ENCODE measurements at regions not wholly inside any gene's neighbourhood (a gene's known extent, or its start where the extent isn't known, plus 50 kb on each side); places are given as distances from the start of the nearest gene placed in this dataset.

GRCh38 chr5:107254214-107254901, 416.4 kb downstream of the EFNA5 start:
- H3K9me3 ChIP-seq = no peaks in the 10 kb centered on the region
- WGBS, 2 donors = 70 to 72% methylated on average over 6 of the region's 6 CpGs
- TF ChIP-seq POLR2A (IDR thresholded peaks at IDR 0.05) = no peak
- no peak for TF ChIP-seq POLR2AphosphoS5 (IDR thresholded peaks at IDR 0.05)
- TF ChIP-seq CTCF (IDR thresholded peaks at IDR 0.05) = no peak
- TF ChIP-seq EP300 (IDR thresholded peaks at IDR 0.05) = no peak
- peaks cover 0 to 2% (median 0%) of the 10 kb centered on the region in 4 donors for H3K4me1 ChIP-seq
- H3K27ac ChIP-seq = no peak overlapping the region
- no peak for DNase-seq
- no peak for ATAC-seq (ENCODE audit: low FRiP score in 2 of 2)
- no peaks in the 10 kb centered on the region for H3K36me3 ChIP-seq
- H3K27me3 ChIP-seq = no peaks in the 10 kb centered on the region
- H3K4me3 ChIP-seq = no peak overlapping the region

- Histone ChIP-seq H3K9me3 (no peaks in the 10 kb centered on the region), H3K27ac (no peak overlapping the region), H3K36me3 (no peaks in the 10 kb centered on the region), H3K4me3 (no peak overlapping the region), H3K27me3 (no peaks in the 10 kb centered on the region), H3K4me1 (peaks cover 0 to 2% (median 0%) of the 10 kb centered on the region in 4 donors)
- ATAC-seq (ENCODE audit: low FRiP score in 2 of 2) (no peak), DNase-seq (no peak)
- WGBS, 2 donors = 56 to 58% methylated on average over 5 of the region's 5 CpGs
- TF ChIP-seq POLR2A (IDR thresholded peaks at IDR 0.05) (no peak), EP300 (IDR thresholded peaks at IDR 0.05) (no peak), CTCF (IDR thresholded peaks at IDR 0.05) (no peak), POLR2AphosphoS5 (IDR thresholded peaks at IDR 0.05) (no peak)
Measured at GRCh38 chr5:107253246-107253645, 417.5 kb downstream of the EFNA5 start.

- Histone ChIP-seq H3K27me3 (no peaks in the 10 kb centered on the region), H3K36me3 (no peaks in the 10 kb centered on the region), H3K27ac (no peak overlapping the region), H3K9me3 (no peaks in the 10 kb centered on the region), H3K4me1 (peaks cover 0 to 2% (median 0%) of the 10 kb centered on the region in 4 donors), H3K4me3 (no peak overlapping the region)
- TF ChIP-seq CTCF (IDR thresholded peaks at IDR 0.05) = no peak
- TF ChIP-seq POLR2AphosphoS5 (IDR thresholded peaks at IDR 0.05) = no peak
- no peak for TF ChIP-seq EP300 (IDR thresholded peaks at IDR 0.05)
- no peak for TF ChIP-seq POLR2A (IDR thresholded peaks at IDR 0.05)
- ATAC-seq (ENCODE audit: low FRiP score in 2 of 2) = no peak
- no peak for DNase-seq
- 64 to 74% methylated on average over 2 of the region's 2 CpGs for WGBS, 2 donors
Measured at GRCh38 chr5:107251151-107251550, 419.6 kb downstream of the EFNA5 start.

- H3K27me3 ChIP-seq = no peaks in the 10 kb centered on the region
- no peaks in the 10 kb centered on the region for H3K36me3 ChIP-seq
- ATAC-seq (ENCODE audit: low FRiP score in 2 of 2) (peak in 1 of 2 donors; percentile 52), DNase-seq (peak in 1 of 2 donors; percentile 62)
- no peaks in the 10 kb centered on the region for H3K4me1 ChIP-seq
- no peak overlapping the region for H3K27ac ChIP-seq
- no peak overlapping the region for H3K4me3 ChIP-seq
- H3K9me3 ChIP-seq = no peaks in the 10 kb centered on the region
- no peak for TF ChIP-seq EP300 (IDR thresholded peaks at IDR 0.05)
- TF ChIP-seq CTCF (IDR thresholded peaks at IDR 0.05) = peak; percentile 28 to 68 (median 60)
- WGBS, 2 donors = 51 to 57% methylated on average over 10 of the region's 10 CpGs
Measured at GRCh38 chr5:107248066-107248695, 422.6 kb downstream of the EFNA5 start.

GRCh38 chr5:107247427-107247826, 423.3 kb downstream of the EFNA5 start:
- TF ChIP-seq CTCF (IDR thresholded peaks at IDR 0.05) = no peak
- TF ChIP-seq EP300 (IDR thresholded peaks at IDR 0.05) = no peak
- no peak overlapping the region for H3K27ac ChIP-seq
- H3K9me3 ChIP-seq = no peaks in the 10 kb centered on the region
- 85 to 90% methylated on average over 2 of the region's 2 CpGs for WGBS, 2 donors
- no peaks in the 10 kb centered on the region for H3K27me3 ChIP-seq
- H3K4me3 ChIP-seq = no peak overlapping the region
- DNase-seq = no peak
- no peak for ATAC-seq (ENCODE audit: low FRiP score in 2 of 2)
- H3K36me3 ChIP-seq = no peaks in the 10 kb centered on the region
- no peaks in the 10 kb centered on the region for H3K4me1 ChIP-seq
